B cell (primary cell): ENCODE measurements at regions not wholly inside any gene's neighbourhood (a gene's known extent, or its start where the extent isn't known, plus 50 kb on each side); places are given as distances from the start of the nearest gene placed in this dataset.

Experiments
- ATAC-seq: fragments of 200-7000 bp; cut with Tn5 transposase; one replicate; pipeline ENCODE4 v1.10.0; 2021; ENCODE audit warnings: low read depth, mild to moderate bottlenecking, moderate number of reproducible peaks, moderate library complexity
- CTCF ChIA-PET: fragments of 350-600 bp; sonication (Branson Sonifier 250); formaldehyde crosslinking; loops from one replicate; lab custom pipeline; 2021; ENCODE audit warnings: antibody characterized with exemption, inconsistent platforms; lab: Charles Lee
- POLR2A ChIA-PET: fragments of 350-600 bp; sonication (Branson Sonifier 250); formaldehyde crosslinking; loops from one replicate; lab custom pipeline; 2021; ENCODE audit warnings: antibody characterized with exemption; lab: Charles Lee
- DNase-seq: peaks from one replicate; pipeline ENCODE4 v3.0.0; 2013
- H2AFZ ChIP-seq: 2 replicates; pipeline ENCODE4 v1.6.1; 2012; ENCODE audit warnings: mild to moderate bottlenecking, low read depth, low read length; ENCODE audit not compliant: insufficient read depth, poor library complexity, severe bottlenecking
- H3K27ac ChIP-seq, 2 donors: 1 replicate in 1 of 2; 2 replicates in 1 of 2; pipeline ENCODE4 v1.5.1; 2012 to 2013; ENCODE audit warnings: low read length in 2 of 2, mild to moderate bottlenecking in 2 of 2, moderate library complexity in 1 of 2
- H3K27me3 ChIP-seq, 4 experiments: fragments of 200-600 bp in 1 of 4; sonication (generic) in 1 of 4; replicated peaks in 1 of 4; 1 replicate in 2 of 4; 2 replicates in 2 of 4; pipeline versions ENCODE4 v1.6.1 to v1.7.0; 2013 to 2016; ENCODE audit warnings: low read length in 3 of 4, mild to moderate bottlenecking in 2 of 4, mixed read lengths in 1 of 4, moderate library complexity in 1 of 4; ENCODE audit not compliant: insufficient read depth in 4 of 4, control insufficient read depth in 3 of 4; ENCODE audit errors: control extremely low read depth in 1 of 4
- H3K36me3 ChIP-seq, 2 experiments: replicated peaks in 1 of 2; 1 replicate in 1 of 2; 2 replicates in 1 of 2; pipeline versions ENCODE4 v1.6.1 to v1.7.1; 2013; ENCODE audit warnings: low read length in 1 of 2; ENCODE audit not compliant: insufficient read depth in 2 of 2, control insufficient read depth in 1 of 2; ENCODE audit errors: control extremely low read depth in 1 of 2, extremely low read depth in 1 of 2
- H3K4me1 ChIP-seq, 2 donors: fragments of 200-600 bp in 1 of 2; sonication (generic) in 1 of 2; 1 replicate in 1 of 2; 2 replicates in 1 of 2; pipeline versions ENCODE4 v1.5.1 to v1.6.1; 2013 to 2017; ENCODE audit warnings: low read length in 2 of 2; ENCODE audit not compliant: control insufficient read depth in 2 of 2, insufficient read depth in 2 of 2
- H3K4me2 ChIP-seq: replicated peaks from 2 replicates; pipeline ENCODE3; 2012; ENCODE audit warnings: mild to moderate bottlenecking, low read depth, low read length; ENCODE audit not compliant: poor library complexity, severe bottlenecking
- H3K4me3 ChIP-seq, 5 experiments: fragments of 200-600 bp in 1 of 5; sonication (generic) in 1 of 5; 1 replicate in 3 of 5; 2 replicates in 2 of 5; pipeline versions ENCODE4 v1.5.1 to v1.7.0; 2011 to 2016; ENCODE audit warnings: low read length in 4 of 5, mild to moderate bottlenecking in 4 of 5, low read depth in 2 of 5, control low read depth in 1 of 5, moderate library complexity in 1 of 5; ENCODE audit not compliant: insufficient read depth in 1 of 5; ENCODE audit errors: control extremely low read depth in 1 of 5, extremely low read depth in 1 of 5
- H3K79me2 ChIP-seq: fragments of 200-600 bp; sonication (generic); one replicate; pipeline ENCODE4 v1.6.0; 2016; ENCODE audit warnings: low read length; ENCODE audit not compliant: control insufficient read depth, insufficient read depth
- H3K9ac ChIP-seq: fragments of 200-600 bp; sonication (generic); 2 replicates; pipeline ENCODE4 v1.6.1; 2017; ENCODE audit warnings: mild to moderate bottlenecking, low read length, moderate library complexity
- H3K9me3 ChIP-seq, 3 donors: one replicate each; pipeline versions ENCODE4 v1.6.1 to v1.7.1; 2013; ENCODE audit warnings: low read length in 2 of 3; ENCODE audit not compliant: control insufficient read depth in 2 of 3, insufficient read depth in 1 of 3; ENCODE audit errors: control extremely low read depth in 1 of 3
- H4K20me1 ChIP-seq: 2 replicates; pipeline ENCODE4 v1.6.0; 2012; ENCODE audit warnings: mild to moderate bottlenecking, low read length; ENCODE audit not compliant: insufficient read depth, control insufficient read depth, poor library complexity, severe bottlenecking
- H3K27ac Mint-ChIP-seq: one replicate; pipeline ENCODE4 v1.8.0; 2021; ENCODE audit warnings: mixed read lengths
- H3K27me3 Mint-ChIP-seq: one replicate; pipeline ENCODE4 v1.8.0; 2021; ENCODE audit warnings: mixed read lengths
- H3K4me1 Mint-ChIP-seq: one replicate; pipeline ENCODE4 v1.8.0; 2021; ENCODE audit warnings: mixed read lengths
- H3K4me3 Mint-ChIP-seq: one replicate; pipeline ENCODE4 v1.8.0; 2021; ENCODE audit warnings: mixed read lengths
- H3K9me3 Mint-ChIP-seq: one replicate; pipeline ENCODE4 v1.8.0; 2022; ENCODE audit warnings: mixed read lengths; ENCODE audit not compliant: insufficient read depth
- CTCF ChIP-seq: fragments of 200-600 bp; IDR thresholded peaks from one replicate; pipeline ENCODE4 v1.8.0; 2022; ENCODE audit warnings: antibody characterized with exemption, mild to moderate bottlenecking
- EZH2 ChIP-seq: IDR thresholded peaks from 2 replicates; pipeline ENCODE4 v1.6.1; 2012; ENCODE audit warnings: borderline replicate concordance, low read depth, mild to moderate bottlenecking, moderate library complexity, low read length; ENCODE audit not compliant: insufficient read depth, poor library complexity, severe bottlenecking
- WGBS: methylation state at CpG from one replicate; pipeline ENCODE4 v1.1.5; 2013; ENCODE audit warnings: missing lambda C conversion rate; ENCODE audit not compliant: insufficient coverage; 5-methylcytosine and 5-hydroxymethylcytosine counted together
- intact Hi-C: fragments of 100-400 bp; cut with micrococcal nuclease; formaldehyde crosslinking; loops from one replicate; pipeline ENCODE4 v1.10.0; 2022

GRCh38 chr17:15124746-15125145 lies 140.4 kb downstream of the PMP22 start:
- TF ChIP-seq CTCF (no peak), EZH2 (no peak)
- POLR2A ChIA-PET, result no interaction called here
- no peaks in the 10 kb centered on the region for H4K20me1 ChIP-seq
- H3K27me3 Mint-ChIP-seq, result peaks cover 15% of the 10 kb centered on the region
- H3K4me3 Mint-ChIP-seq, result no peak overlapping the region
- H2AFZ ChIP-seq, result no peak overlapping the region
- no CpG with 5 or more reads among the region's 1 CpG for WGBS
- H3K4me1 ChIP-seq, result no peaks in the 10 kb centered on the region
- H3K27ac ChIP-seq, result no peak overlapping the region
- H3K27ac Mint-ChIP-seq, result no peak overlapping the region
- no peaks in the 10 kb centered on the region for H3K9me3 ChIP-seq
- no peaks in the 10 kb centered on the region for H3K9me3 Mint-ChIP-seq
- H3K9ac ChIP-seq, result no peak overlapping the region
- intact Hi-C loops, result no loop called here
- ATAC-seq (no peak), DNase-seq (no peak)
- H3K4me3 ChIP-seq, result no peak overlapping the region
- CTCF ChIA-PET, result no interaction called here
- H3K79me2 ChIP-seq, result no peaks in the 10 kb centered on the region
- no peaks in the 10 kb centered on the region for H3K36me3 ChIP-seq
- no peaks in the 10 kb centered on the region for H3K4me1 Mint-ChIP-seq
- H3K27me3 ChIP-seq, result no peaks in the 10 kb centered on the region
- no peak overlapping the region for H3K4me2 ChIP-seq

- POLR2A ChIA-PET, result no interaction called here
- Histone ChIP-seq H3K79me2 (no peaks in the 10 kb centered on the region), H4K20me1 (no peaks in the 10 kb centered on the region), H3K4me3 (no peak overlapping the region), H3K27ac (no peak overlapping the region), H3K27me3 (no peaks in the 10 kb centered on the region), H3K4me1 (no peaks in the 10 kb centered on the region), H3K9me3 (no peaks in the 10 kb centered on the region), H3K9ac (no peak overlapping the region), H3K4me2 (no peak overlapping the region), H2AFZ (no peak overlapping the region), H3K36me3 (no peaks in the 10 kb centered on the region)
- intact Hi-C loops, result no loop called here
- no peak for ATAC-seq
- CTCF ChIA-PET, result no interaction called here
- TF ChIP-seq CTCF (no peak), EZH2 (no peak)
- Mint-ChIP-seq H3K4me1 (no peaks in the 10 kb centered on the region), H3K9me3 (no peaks in the 10 kb centered on the region), H3K27ac (no peak overlapping the region), H3K4me3 (no peak overlapping the region), H3K27me3 (peaks cover 15% of the 10 kb centered on the region)
- DNase-seq, result no peak
- WGBS, result no CpG with 5 or more reads among the region's 2 CpGs
Observed at GRCh38 chr17:15124264-15124595, 140.9 kb downstream of the PMP22 start.
